HG03378 (cell line): ENCODE measurements at regions not wholly inside any gene's neighbourhood (a gene's known extent, or its start where the extent isn't known, plus 50 kb on each side); places are given as distances from the start of the nearest gene placed in this dataset.

Experiments used
- ATAC-seq: cut with Tn5 transposase; IDR thresholded peaks from one replicate; pipeline ENCODE4 v1.9.1; 2021; ENCODE audit warnings: mild to moderate bottlenecking, moderate library complexity; ENCODE audit not compliant: unreplicated experiment

GRCh38 chr16:80144191-80144590 lies 396.6 kb upstream of the DYNLRB2 start:
- ATAC-seq = peak; percentile 99

GRCh38 chr16:80142940-80143339 lies 397.9 kb upstream of the DYNLRB2 start:
- ATAC-seq = no peak

- ATAC-seq = no peak
These were observed 398.5 kb upstream of the DYNLRB2 start for GRCh38 chr16:80142281-80142680.

GRCh38 chr16:80129791-80130190 lies 411.0 kb upstream of the DYNLRB2 start:
- ATAC-seq = no peak

GRCh38 chr16:80125677-80126076 lies 415.1 kb upstream of the DYNLRB2 start:
- no peak for ATAC-seq

- ATAC-seq = no peak
These were observed 417.6 kb upstream of the DYNLRB2 start for GRCh38 chr16:80123189-80123588.

GRCh38 chr16:80122115-80122514 lies 418.7 kb upstream of the DYNLRB2 start:
- ATAC-seq = no peak

GRCh38 chr16:80121522-80121909 lies 419.3 kb upstream of the DYNLRB2 start:
- no peak for ATAC-seq

GRCh38 chr16:80120899-80121521 lies 419.8 kb upstream of the DYNLRB2 start:
- no peak for ATAC-seq

- ATAC-seq = no peak
These were observed 423.1 kb upstream of the DYNLRB2 start for GRCh38 chr16:80117556-80118130.

GRCh38 chr16:80116711-80117110 lies 424.1 kb upstream of the DYNLRB2 start:
- ATAC-seq = no peak

- no peak for ATAC-seq
These were observed 426.1 kb upstream of the DYNLRB2 start for GRCh38 chr16:80114699-80115098.

- no peak for ATAC-seq
These were observed 426.8 kb upstream of the DYNLRB2 start for GRCh38 chr16:80113873-80114574.

GRCh38 chr16:80109581-80109980 lies 431.2 kb upstream of the DYNLRB2 start:
- no peak for ATAC-seq

GRCh38 chr16:80107900-80108299 lies 432.9 kb upstream of the DYNLRB2 start:
- no peak for ATAC-seq

- ATAC-seq = no peak
These were observed 435.0 kb upstream of the DYNLRB2 start for GRCh38 chr16:80105751-80106150.

- no peak for ATAC-seq
These were observed 435.6 kb upstream of the DYNLRB2 start for GRCh38 chr16:80105160-80105559.

GRCh38 chr16:80104401-80104800 lies 436.4 kb upstream of the DYNLRB2 start:
- ATAC-seq = no peak

- no peak for ATAC-seq
These were observed 437.3 kb upstream of the DYNLRB2 start for GRCh38 chr16:80103463-80103862.

- ATAC-seq = no peak
These were observed 439.8 kb upstream of the DYNLRB2 start for GRCh38 chr16:80100846-80101451.

- ATAC-seq = no peak
These were observed 440.6 kb upstream of the DYNLRB2 start for GRCh38 chr16:80100186-80100585.

GRCh38 chr16:80097098-80097497 lies 443.7 kb upstream of the DYNLRB2 start:
- ATAC-seq = no peak
